ENCODE measurements at regions not wholly inside any gene's neighbourhood (a gene's known extent, or its start where the extent isn't known, plus 50 kb on each side); places are given as distances from the start of the nearest gene placed in this dataset.

DNA sequence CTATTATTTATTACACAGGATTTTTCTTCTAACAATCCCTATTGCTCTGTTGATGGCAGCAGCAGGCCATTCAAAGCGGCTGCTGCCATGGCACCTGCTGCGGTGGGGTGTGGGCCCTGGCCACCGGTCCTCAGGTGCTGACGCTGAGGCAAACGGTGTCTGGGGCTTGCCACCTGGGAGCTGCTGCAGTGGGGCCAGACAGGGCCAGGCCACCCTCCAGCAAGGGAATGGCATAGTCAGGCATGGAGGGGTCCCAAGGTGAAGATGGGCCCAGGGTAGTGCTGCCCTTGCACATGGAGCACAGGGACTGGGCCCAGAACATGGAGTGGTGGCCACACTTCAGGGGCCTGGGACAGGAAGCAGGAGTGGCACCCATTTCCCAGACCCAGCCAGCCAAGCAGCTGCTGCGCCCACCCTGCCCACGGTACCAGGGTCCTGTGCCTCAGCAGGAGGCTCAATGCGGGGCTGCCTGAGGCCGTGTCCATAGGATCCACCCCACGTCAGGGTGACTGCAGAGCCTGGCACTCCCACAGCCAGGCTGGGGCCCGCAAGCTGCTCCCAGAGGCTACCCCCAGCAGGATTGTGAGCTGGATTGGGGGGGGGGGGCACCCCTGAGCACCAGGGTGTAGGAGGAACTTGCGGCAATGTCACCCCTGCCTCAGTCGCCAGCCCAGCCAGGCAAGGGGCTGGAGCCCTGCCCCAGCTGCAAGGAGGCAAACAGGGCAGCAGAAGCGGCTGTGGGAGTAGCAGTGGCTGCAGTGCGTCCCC lies 53.9 kb upstream of the KRTAP11-1 start:
- intact Hi-C loops (cut with micrococcal nuclease) = no loop called here
- TF ChIP-seq EZH2 (IDR thresholded peaks at IDR 0.05; ENCODE audit: borderline replicate concordance, low read depth, low read length, severe bottlenecking) (no peak), JUN (IDR thresholded peaks at IDR 0.05; ENCODE audit: borderline replicate concordance, insufficient read depth, insufficient read length, low read depth) (no peak), MYC (IDR thresholded peaks at IDR 0.05; ENCODE audit: low read depth, low read length) (no peak), POLR2A (IDR thresholded peaks at IDR 0.05; ENCODE audit: low read depth, low read length) (no peak), POLR2AphosphoS5 (IDR thresholded peaks at IDR 0.05; ENCODE audit: insufficient read depth, low read depth, low read length) (no peak), GATA2 (IDR thresholded peaks at IDR 0.05; ENCODE audit: insufficient read depth, insufficient read length, low read depth, low read length) (no peak), FOS (IDR thresholded peaks at IDR 0.05; ENCODE audit: borderline replicate concordance, insufficient read depth, low read length) (no peak)
- TF ChIP-seq, protein P1, sequence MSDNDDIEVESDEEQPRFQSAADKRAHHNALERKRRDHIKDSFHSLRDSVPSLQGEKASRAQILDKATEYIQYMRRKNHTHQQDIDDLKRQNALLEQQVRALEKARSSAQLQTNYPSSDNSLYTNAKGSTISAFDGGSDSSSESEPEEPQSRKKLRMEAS (IDR thresholded peaks at IDR 0.05; ENCODE audit: insufficient read depth, insufficient read length) = no peak
- TF ChIP-seq, protein P2, sequence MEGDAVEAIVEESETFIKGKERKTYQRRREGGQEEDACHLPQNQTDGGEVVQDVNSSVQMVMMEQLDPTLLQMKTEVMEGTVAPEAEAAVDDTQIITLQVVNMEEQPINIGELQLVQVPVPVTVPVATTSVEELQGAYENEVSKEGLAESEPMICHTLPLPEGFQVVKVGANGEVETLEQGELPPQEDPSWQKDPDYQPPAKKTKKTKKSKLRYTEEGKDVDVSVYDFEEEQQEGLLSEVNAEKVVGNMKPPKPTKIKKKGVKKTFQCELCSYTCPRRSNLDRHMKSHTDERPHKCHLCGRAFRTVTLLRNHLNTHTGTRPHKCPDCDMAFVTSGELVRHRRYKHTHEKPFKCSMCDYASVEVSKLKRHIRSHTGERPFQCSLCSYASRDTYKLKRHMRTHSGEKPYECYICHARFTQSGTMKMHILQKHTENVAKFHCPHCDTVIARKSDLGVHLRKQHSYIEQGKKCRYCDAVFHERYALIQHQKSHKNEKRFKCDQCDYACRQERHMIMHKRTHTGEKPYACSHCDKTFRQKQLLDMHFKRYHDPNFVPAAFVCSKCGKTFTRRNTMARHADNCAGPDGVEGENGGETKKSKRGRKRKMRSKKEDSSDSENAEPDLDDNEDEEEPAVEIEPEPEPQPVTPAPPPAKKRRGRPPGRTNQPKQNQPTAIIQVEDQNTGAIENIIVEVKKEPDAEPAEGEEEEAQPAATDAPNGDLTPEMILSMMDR (IDR thresholded peaks at IDR 0.05; ENCODE audit: extremely low read depth in 1 of 2, insufficient read depth in 1 of 2, low read depth in 1 of 2, low read length in 2 of 2) = no peak
- Histone ChIP-seq H3K27ac (ENCODE audit: insufficient read depth, low read depth, low read length) (no peak overlapping the region), H3K9me1 (replicated peaks; ENCODE audit: control insufficient read depth, extremely low read depth, insufficient read depth, low read length) (no peaks in the 10 kb centered on the region), H2AFZ (ENCODE audit: low read depth, low read length) (no peak overlapping the region), H3K27me3 (ENCODE audit: control insufficient read depth in 2 of 2, insufficient read depth in 2 of 2, low read length in 2 of 2) (no peaks in the 10 kb centered on the region), H3K36me3 (ENCODE audit: control insufficient read depth in 2 of 2, extremely low read depth in 1 of 2, insufficient read depth in 2 of 2, low read length in 2 of 2) (no peaks in the 10 kb centered on the region), H3K4me2 (ENCODE audit: insufficient read depth, low read length) (no peak overlapping the region), H4K20me1 (replicated peaks; ENCODE audit: control insufficient read depth, extremely low read depth, insufficient read depth, low read length) (no peaks in the 10 kb centered on the region), H3K9ac (replicated peaks; ENCODE audit: extremely low read depth, insufficient read depth, low read length) (no peak overlapping the region), H3K4me3 (replicated peaks in 1 of 3; ENCODE audit: insufficient read depth in 1 of 3, low read depth in 1 of 3, low read length in 3 of 3) (no peak overlapping the region), H3K9me3 (replicated peaks; ENCODE audit: control insufficient read depth, insufficient read depth, low read length) (peaks cover 10% of the 10 kb centered on the region), H3K79me2 (ENCODE audit: control insufficient read depth, insufficient read depth, low read length) (no peaks in the 10 kb centered on the region), H3K4me1 (ENCODE audit: control insufficient read depth, extremely low read depth, insufficient read depth, low read length) (no peaks in the 10 kb centered on the region)
- DNase-seq (ENCODE audit: low read depth, low spot score) (no peak), FAIRE-seq (no peak)
- ChIA-PET CTCF (no interaction called here), POLR2A (no interaction called here)
- dilution Hi-C loops (cut with MboI; ENCODE audit: extremely low pct_ligation_motif_present, low sequenced_read_pairs) = no loop called here
- BruUV-seq (replicated peaks) = no TSS peak
